Esophagus (tissue), 2 donors: ENCODE measurements at regions not wholly inside any gene's neighbourhood (a gene's known extent, or its start where the extent isn't known, plus 50 kb on each side); places are given as distances from the start of the nearest gene placed in this dataset.

Source experiments
- H3K27ac ChIP-seq, 2 donors: one replicate each; pipeline ENCODE4 v1.5.1; 2013; ENCODE audit warnings: low read depth in 2 of 2, mild to moderate bottlenecking in 2 of 2, inconsistent platforms in 1 of 2, low read length in 1 of 2, moderate library complexity in 1 of 2
- H3K27me3 ChIP-seq, 2 donors: one replicate each; pipeline ENCODE4 v1.6.1; 2013; ENCODE audit warnings: low read length in 2 of 2, control low read depth in 1 of 2, mild to moderate bottlenecking in 1 of 2; ENCODE audit not compliant: insufficient read depth in 2 of 2, control insufficient read depth in 1 of 2
- H3K36me3 ChIP-seq, 2 donors: one replicate each; pipeline ENCODE4 v1.6.1; 2013; ENCODE audit warnings: low read length in 1 of 2; ENCODE audit not compliant: control insufficient read depth in 2 of 2, insufficient read depth in 2 of 2
- H3K4me1 ChIP-seq, 2 donors: one replicate each; pipeline ENCODE4 v1.6.1; 2013; ENCODE audit warnings: low read length in 1 of 2; ENCODE audit not compliant: control insufficient read depth in 2 of 2, insufficient read depth in 2 of 2
- H3K4me3 ChIP-seq, 2 donors: one replicate each; pipeline ENCODE4 v1.5.1; 2013; ENCODE audit warnings: low read length in 2 of 2, mild to moderate bottlenecking in 2 of 2, low read depth in 1 of 2, moderate library complexity in 1 of 2
- H3K9me3 ChIP-seq, 2 donors: one replicate each; pipeline ENCODE4 v1.6.1; 2013; ENCODE audit warnings: mild to moderate bottlenecking in 2 of 2, low read depth in 1 of 2, low read length in 1 of 2, moderate library complexity in 1 of 2; ENCODE audit not compliant: control insufficient read depth in 2 of 2, insufficient read depth in 1 of 2
- WGBS, 2 donors: extraction: QIAGEN DNeasy Blood & Tissue Kit; methylation state at CpG; one replicate each; pipeline ENCODE4 v1.1.7; 2013; 5-methylcytosine and 5-hydroxymethylcytosine counted together
- donor health status: healthy with polysubstance abuse.
- donor health status: Bipolar disorder and iron deficiency.

- no peaks in the 10 kb centered on the region for H3K9me3 ChIP-seq
- H3K27me3 ChIP-seq, result no peaks in the 10 kb centered on the region
- H3K4me1 ChIP-seq, result no peaks in the 10 kb centered on the region
- WGBS, 2 donors, result 92 to 94% methylated on average over 4 of the region's 4 CpGs
- no peak overlapping the region for H3K27ac ChIP-seq
- no peaks in the 10 kb centered on the region for H3K36me3 ChIP-seq
- no peak overlapping the region for H3K4me3 ChIP-seq
These were observed 868.9 kb upstream of the SLC10A2 start for GRCh38 chr13:103935117-103935516.

GRCh38 chr13:103931885-103932284, 865.7 kb upstream of the SLC10A2 start:
- Histone ChIP-seq H3K27ac (no peak overlapping the region), H3K4me3 (no peak overlapping the region), H3K4me1 (no peaks in the 10 kb centered on the region), H3K9me3 (no peaks in the 10 kb centered on the region), H3K36me3 (no peaks in the 10 kb centered on the region), H3K27me3 (no peaks in the 10 kb centered on the region)
- 93 to 94% methylated on average over 12 of the region's 12 CpGs for WGBS, 2 donors

DNA sequence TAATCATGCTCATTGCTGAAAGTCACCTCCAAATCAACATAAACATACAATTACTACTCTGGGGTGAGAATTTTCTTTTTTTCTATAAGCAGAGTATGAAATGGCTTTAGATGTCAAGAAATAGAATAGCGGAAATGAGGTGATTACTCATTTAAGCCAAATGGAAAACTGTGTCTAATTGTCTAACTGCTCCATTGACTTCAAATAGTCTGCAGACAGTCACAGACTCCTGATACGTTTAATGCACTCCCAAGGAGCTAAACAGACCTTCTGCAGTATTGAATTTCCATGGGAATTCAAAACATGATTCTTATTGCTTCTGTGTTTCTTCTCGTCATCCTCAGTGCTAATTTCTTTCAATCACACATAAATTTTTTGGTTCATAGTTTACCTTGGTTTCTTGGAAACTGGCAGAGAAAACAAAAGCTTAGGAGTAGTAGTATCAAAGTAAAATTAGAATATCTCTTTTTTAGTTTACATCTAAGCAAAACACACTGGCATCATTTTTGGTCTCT, 865.2 kb upstream of the SLC10A2 start:
- Histone ChIP-seq H3K9me3 (no peaks in the 10 kb centered on the region), H3K4me1 (no peaks in the 10 kb centered on the region), H3K36me3 (no peaks in the 10 kb centered on the region), H3K27ac (no peak overlapping the region), H3K27me3 (no peaks in the 10 kb centered on the region), H3K4me3 (no peak overlapping the region)
- 64 to 65% methylated on average over 3 of the region's 3 CpGs for WGBS, 2 donors

- H3K4me3 ChIP-seq, result no peak overlapping the region
- H3K4me1 ChIP-seq, result no peaks in the 10 kb centered on the region
- no peaks in the 10 kb centered on the region for H3K36me3 ChIP-seq
- no peak overlapping the region for H3K27ac ChIP-seq
- WGBS, 2 donors, result 69 to 71% methylated on average over 3 of the region's 3 CpGs
- no peaks in the 10 kb centered on the region for H3K9me3 ChIP-seq
- no peaks in the 10 kb centered on the region for H3K27me3 ChIP-seq
These were observed 859.9 kb upstream of the SLC10A2 start for GRCh38 chr13:103926118-103926517.

GRCh38 chr13:103908911-103909310, 842.7 kb upstream of the SLC10A2 start:
- no peaks in the 10 kb centered on the region for H3K4me1 ChIP-seq
- H3K9me3 ChIP-seq, result no peaks in the 10 kb centered on the region
- H3K4me3 ChIP-seq, result no peak overlapping the region
- H3K27me3 ChIP-seq, result no peaks in the 10 kb centered on the region
- H3K27ac ChIP-seq, result no peak overlapping the region
- 73 to 78% methylated on average over 1 of the region's 1 CpG for WGBS, 2 donors
- H3K36me3 ChIP-seq, result no peaks in the 10 kb centered on the region

DNA sequence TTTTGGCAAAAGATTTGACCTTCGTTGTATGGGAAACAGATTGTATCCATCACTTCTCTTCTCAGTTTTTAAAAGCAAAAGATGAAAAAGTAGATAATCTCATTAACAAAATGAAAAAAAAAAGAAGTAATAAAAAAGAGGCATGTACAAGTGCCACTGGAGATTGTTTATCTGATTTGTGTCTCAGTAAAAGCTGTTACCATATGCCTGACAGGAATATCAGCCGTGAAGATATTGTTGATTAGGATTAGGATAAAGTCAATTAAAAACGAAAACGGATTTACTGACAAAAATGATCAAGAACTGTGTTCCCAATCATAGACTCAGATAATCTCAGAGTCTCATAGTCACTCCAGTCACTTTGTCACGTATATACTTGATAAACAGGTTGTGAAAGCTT, 842.1 kb upstream of the SLC10A2 start:
- no peaks in the 10 kb centered on the region for H3K9me3 ChIP-seq
- H3K4me1 ChIP-seq, result no peaks in the 10 kb centered on the region
- WGBS, 2 donors, result 71 to 76% methylated on average over 5 of the region's 5 CpGs
- H3K36me3 ChIP-seq, result no peaks in the 10 kb centered on the region
- no peak overlapping the region for H3K27ac ChIP-seq
- H3K4me3 ChIP-seq, result no peak overlapping the region
- no peaks in the 10 kb centered on the region for H3K27me3 ChIP-seq

DNA sequence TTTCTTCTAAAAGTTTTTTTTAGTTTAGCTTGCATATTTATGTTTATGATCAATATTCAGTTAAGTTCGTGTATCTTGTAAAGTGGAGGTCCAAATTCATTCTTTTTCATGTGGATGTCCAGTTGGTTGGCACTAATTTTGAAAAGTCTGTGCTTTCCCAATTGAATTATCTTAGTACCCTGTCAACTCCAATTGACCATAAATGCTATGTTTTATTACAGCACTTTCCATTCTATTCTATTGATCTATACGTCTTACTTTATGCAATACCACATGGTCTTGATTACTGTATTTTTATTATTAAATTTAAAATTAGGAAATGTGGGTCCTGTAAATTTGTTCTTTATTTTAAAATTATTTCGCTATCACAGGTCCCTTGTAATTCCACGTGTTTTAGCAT, 837.6 kb upstream of the SLC10A2 start:
- Histone ChIP-seq H3K36me3 (no peaks in the 10 kb centered on the region), H3K27me3 (no peaks in the 10 kb centered on the region), H3K9me3 (no peaks in the 10 kb centered on the region), H3K27ac (no peak overlapping the region), H3K4me1 (no peaks in the 10 kb centered on the region), H3K4me3 (no peak overlapping the region)
- WGBS, 2 donors, result 79 to 84% methylated on average over 4 of the region's 4 CpGs

GRCh38 chr13:103898481-103898880, 832.3 kb upstream of the SLC10A2 start:
- WGBS, 2 donors, result 61% methylated on average over 2 of the region's 2 CpGs
- Histone ChIP-seq H3K9me3 (peaks cover 0 to 2% of the 10 kb centered on the region in 2 donors), H3K4me1 (no peaks in the 10 kb centered on the region), H3K4me3 (no peak overlapping the region), H3K27ac (no peak overlapping the region), H3K36me3 (no peaks in the 10 kb centered on the region), H3K27me3 (no peaks in the 10 kb centered on the region)

DNA sequence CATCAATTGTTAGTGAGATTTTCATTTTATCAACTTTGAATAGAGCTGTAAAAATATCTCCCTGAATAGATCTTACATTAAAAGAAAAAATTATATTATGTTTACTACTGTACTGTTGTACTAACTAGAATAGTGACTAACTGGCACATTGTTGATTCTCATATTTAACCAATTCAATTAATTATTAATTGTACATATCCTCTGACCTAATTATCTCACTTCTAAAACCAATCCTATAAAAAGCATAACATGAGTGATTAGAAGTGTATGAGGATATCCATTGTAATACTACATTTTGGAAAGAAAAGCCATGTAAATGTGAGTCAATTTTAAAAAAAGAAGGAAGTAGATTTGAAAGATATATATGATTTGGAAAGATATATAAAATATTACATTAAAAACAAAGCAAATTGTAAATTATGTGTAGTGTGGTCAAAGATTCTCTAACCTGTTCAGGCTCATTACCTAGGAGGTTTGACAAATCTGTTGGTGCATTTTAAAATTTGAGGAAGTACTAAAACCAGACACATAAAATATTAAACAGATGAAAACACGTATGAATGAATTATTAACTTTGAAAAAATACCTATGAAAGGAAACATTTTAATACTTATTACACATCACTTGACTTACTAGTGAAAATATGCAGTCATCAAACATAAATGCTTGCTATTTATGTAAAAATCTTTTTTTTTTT, 829.8 kb upstream of the SLC10A2 start:
- no peak overlapping the region for H3K4me3 ChIP-seq
- H3K4me1 ChIP-seq, result no peaks in the 10 kb centered on the region
- H3K27ac ChIP-seq, result no peak overlapping the region
- WGBS, 2 donors, result 64 to 69% methylated on average over 1 of the region's 1 CpG
- H3K9me3 ChIP-seq, result peaks cover 0 to 2% of the 10 kb centered on the region in 2 donors
- no peaks in the 10 kb centered on the region for H3K36me3 ChIP-seq
- no peaks in the 10 kb centered on the region for H3K27me3 ChIP-seq

DNA sequence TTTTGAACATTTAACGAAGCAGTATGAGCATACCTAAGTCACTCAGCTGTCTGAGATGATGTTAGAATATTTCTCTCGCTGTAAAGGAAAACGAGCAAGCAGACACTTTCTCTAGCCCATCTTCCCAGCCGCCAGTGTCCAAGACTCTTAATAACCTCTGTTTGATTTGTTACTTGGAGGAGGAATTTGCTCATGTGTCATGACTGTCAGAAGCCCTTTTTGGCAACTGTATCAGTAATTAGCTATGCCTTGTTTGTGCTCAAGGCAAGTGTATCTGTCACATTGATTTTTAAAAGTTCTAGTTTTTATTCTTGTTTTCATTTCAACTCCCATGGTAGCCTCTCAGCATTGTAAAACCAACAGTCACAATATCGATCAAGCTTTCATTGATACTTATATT, 828.4 kb upstream of the SLC10A2 start:
- 87% methylated on average over 5 of the region's 5 CpGs for WGBS, 2 donors

More for the DNA sequence above, 828.4 kb upstream of the SLC10A2 start:
- Histone ChIP-seq H3K9me3 (peaks cover 0 to 2% of the 10 kb centered on the region in 2 donors), H3K4me3 (no peak overlapping the region), H3K4me1 (no peaks in the 10 kb centered on the region), H3K27ac (no peak overlapping the region), H3K36me3 (no peaks in the 10 kb centered on the region), H3K27me3 (no peaks in the 10 kb centered on the region)
